Myocyte (in vitro differentiated cells): ENCODE measurements at regions not wholly inside any gene's neighbourhood (a gene's known extent, or its start where the extent isn't known, plus 50 kb on each side); places are given as distances from the start of the nearest gene placed in this dataset.

Experiments
- DNase-seq: peaks from one replicate; pipeline ENCODE4 v3.0.0-alpha.2; 2012; ENCODE audit warnings: low read depth

DNA sequence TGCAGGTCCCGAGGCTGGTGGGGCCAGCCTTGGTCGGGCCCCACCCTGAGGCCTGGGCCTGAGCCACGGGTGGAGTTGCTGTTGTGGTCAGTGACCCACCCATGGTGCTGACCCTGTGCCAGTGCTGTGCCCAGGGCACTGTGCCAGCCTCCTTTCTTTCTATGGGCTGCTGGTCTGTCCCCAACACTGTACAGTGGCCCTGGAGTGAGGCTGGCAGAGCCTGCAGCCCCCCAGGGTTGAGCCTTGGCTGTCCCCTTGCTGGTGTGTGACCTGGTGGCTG, 1235.7 kb downstream of the BRD1 start:
- no peak for DNase-seq

DNA sequence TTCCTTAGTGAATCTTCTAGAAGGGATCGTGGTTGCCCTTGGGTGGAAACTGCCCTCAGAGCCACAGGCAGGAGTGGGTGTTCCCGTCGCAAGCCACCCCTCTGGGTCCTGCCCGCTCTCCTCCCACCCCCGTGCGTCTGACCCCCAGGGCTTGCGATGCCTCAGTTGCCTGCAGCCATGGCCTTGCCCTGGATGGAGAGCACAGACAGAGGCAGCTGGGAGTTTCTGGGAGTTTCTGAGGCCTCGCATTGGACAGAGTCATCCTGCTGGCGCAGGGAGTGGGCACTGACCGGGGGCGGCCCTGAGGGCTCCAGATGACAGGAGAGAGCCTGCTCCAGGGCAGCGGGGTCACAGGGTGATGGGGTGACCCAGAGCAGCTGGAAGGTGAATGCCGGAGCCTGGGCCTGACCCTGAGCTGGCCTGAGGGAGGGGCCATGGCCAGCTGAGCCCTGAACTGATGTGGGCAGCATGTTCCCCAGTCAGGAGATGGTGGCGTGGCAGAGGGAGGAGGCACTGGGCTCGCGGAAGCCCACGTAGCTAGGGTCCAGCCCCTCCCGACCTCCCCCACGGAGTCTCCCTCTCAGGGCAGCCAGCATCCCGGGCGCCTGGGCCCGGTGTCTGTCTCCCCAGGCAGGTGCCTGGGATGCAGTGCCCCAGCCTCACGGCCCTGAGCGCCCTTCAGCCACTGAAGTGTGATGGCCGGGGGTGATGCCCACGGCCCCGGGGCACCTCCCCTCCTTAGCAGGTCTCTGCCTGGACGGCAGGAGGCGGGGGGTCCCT, 1236.2 kb downstream of the BRD1 start:
- DNase-seq, result no peak

DNA sequence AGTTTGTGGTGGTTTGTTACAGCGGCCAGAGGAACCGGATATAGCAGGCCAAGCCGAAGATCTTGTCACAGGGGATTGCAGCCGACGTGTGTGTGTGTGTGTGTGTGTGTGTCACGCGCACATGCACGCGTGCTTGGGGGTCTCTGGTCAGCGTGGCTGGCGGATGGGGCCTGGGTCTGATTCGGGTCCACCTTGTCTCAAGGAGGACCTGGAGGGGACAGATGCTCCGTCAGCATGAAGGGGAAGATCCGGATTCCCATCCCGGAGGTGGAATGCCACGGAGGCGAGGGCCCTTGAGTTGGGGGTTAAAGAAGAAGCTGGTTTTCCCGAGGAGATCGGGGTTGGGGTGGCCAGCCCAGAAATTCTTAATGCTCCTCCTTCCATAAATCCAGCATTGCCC, 1237.8 kb downstream of the BRD1 start:
- no peak for DNase-seq

DNA sequence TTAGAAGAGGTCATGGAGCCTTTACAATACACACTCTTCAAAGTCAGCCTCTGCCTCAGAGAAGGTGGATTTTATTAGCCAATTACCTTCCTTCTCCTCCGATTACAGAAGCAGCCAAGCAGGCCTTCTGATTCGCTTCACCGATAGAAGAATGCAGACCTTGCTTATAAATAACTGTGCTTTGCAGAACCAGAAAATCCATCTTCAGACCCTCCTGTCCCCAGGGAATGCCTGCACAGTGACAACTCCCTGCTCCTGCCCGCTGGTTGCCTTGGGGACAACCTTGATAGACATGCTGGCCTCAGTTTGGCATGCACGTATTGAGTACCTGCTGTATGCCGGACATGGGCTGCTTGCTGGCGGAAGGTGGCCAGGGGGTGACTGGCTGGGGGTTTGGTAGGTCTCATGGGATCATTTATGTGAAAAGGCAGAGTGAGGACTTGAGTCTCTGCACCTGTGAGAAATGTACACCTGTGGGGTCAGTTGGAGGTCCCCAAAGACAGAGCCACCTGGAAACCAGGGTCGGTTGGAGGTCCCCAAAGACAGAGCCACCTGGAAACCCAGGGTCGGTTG, 1238.7 kb downstream of the BRD1 start:
- no peak for DNase-seq

DNA sequence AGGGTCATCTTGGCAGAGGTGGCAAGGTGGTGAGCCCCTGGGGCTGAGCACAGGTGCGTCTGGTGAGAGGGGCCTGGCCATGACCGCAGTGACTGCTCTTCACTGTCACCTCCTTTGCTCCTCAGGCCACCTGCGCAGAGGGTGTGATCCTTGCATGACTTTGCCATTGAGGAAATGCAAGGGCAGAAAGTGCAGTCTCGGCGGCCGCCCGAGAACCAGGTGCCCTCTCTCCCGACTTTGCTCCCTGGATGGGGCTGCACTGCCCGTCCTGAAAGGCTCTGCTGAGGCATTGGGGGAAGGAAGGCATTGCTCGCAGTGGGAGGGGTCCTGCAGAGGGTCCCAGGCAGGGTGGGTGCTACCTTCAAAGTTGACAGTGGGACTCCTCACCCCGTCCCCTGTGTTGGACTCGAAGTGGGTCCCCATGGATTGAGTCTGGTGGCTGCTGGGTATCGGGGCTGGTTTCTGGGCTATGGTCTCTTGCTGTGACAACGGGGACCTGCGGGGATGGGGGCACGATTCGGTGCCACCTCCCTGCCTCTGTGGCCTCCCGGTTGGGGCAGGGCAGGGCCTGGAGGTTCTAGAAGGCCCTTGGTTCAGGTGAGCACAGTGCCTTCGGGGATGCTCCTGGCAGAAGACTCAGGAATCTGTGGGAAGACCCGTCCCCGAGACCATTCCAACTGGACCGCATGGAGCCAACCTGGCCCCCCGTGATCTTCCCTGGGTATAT, 1239.4 kb downstream of the BRD1 start:
- no peak for DNase-seq

DNA sequence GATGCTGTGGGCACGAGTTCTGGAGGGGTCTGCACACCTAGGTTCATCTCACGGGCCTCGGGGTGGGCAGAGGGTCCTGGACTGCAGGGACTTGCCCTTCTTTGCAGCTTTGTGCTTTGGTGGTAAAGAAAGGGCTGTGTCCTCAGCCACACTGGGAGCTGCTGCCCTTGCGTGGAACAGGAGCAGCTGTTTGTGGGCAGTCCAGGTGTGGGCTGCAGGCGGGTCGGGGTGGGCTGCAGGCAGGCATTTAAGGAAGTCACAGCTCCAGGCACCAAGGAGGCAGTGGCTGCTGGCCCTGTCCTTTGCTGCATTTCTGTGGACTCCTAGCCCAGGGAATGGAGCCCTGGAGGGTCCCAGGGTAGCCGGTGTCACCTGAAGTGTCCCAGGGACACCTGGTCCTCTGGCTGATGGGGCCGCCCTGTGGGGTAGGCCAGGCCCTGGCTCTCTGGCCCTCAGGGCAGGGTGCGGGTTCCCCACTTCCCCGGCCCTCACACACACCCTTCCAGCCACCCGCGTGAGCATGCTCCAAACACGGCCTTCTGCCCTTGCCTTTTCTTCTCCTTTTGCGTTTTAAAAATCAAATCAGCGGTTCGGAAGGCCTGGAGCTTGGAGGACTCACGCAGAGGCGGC, 1240.3 kb downstream of the BRD1 start:
- DNase-seq, result no peak

DNA sequence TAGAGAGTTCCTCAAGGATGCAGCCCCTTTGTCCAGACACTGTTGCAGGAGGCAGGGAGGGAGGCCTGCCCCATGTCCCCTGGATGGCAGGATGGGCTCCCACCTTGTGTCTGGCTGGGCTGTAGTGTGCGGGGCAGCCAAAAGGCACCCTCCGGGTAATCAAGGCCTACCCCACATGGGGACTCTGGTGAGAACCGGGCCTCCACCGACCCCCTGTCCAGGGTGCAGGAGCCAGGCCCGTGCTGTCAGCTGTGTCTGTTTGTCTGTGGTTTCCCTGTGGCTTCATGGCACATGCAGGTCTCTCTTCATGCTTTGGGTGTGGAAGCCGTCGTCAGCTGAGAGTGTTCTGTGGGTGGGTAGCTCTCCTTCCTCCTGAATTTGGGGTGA, 1240.9 kb downstream of the BRD1 start:
- no peak for DNase-seq

DNA sequence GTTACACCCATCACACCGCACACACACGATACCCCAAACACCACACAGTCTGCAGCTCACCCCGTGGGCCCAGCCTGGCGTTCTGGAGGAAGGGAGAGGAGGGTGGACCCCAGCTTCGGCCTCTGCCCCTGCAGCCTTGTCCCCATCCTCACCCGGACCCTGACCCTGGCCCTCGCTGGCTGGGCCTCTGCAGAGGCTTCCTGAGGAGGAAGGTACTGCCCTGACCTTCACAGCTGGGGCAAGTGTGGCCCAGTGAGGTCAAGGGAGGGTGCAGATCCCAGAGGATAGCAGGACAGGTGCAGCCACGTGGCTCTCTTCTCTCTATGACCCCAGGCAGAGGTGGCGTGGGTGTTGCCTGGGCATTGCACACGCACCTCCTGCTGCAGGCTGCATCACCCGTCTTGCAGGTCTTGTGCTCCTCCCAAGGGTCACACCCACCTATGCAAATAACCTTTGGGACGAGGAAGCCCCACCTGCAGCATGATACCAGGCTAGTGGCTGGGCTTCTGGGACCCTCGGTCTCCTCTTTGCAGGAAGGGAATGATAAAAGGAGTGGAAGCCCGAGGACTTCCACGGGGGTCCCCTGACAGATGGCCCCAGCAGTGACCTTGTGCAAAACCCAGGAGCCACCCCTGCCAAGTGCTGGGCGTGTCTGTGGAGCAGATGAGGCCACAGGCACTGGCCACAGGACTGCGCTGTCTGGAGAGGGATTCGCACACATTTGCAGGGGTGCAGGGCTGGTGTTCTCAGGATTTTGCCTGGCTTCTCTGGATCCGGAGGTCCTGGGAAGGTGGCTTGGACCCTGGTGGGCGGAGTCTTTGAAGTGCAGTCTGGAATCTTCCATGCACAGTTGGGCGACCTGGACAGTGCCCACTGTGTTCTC, 1241.5 kb downstream of the BRD1 start:
- DNase-seq, result no peak

DNA sequence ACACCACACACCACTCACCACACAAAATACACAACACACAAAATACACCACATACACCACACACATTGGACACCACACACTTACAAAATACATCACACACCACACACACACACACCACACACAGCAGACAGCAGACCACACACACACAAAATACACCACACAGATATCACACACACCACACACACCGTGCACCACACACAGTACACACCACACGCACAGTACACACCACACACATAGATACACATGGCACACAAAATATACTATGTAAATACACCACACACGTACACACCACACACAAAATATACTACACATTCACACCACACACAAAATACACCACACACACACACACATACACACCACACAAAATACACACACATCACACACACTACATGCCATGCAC, 1243.5 kb downstream of the BRD1 start:
- DNase-seq, result no peak

DNA sequence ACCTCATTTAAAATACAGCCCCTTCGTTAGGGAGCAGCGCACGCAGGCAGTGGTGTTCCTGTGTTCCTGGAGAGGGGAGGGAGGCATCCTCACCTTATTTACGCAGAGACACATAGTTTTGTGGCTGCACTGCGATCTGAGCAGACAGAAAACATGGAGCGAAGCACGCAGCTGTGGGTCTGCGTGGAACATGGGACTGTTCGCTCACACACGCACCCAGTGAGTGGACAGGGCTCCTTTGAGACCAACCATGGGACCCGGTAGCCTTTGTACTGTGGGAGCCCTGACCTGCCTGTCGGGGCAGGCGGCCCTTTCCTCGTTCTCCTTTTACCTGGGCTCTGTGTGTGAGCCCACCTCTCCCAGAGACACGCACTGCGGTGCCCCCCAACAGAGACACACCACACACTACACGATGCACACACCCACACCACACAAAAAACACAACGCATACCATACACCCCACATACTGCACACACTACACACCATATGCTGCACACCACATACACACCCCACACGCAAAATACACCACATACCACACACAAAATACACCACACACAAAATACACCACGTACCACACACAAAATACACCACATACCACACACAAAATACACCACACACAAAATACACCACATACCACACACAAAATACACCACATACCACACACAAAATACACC, 1245.7 kb downstream of the BRD1 start:
- DNase-seq, result no peak

DNA sequence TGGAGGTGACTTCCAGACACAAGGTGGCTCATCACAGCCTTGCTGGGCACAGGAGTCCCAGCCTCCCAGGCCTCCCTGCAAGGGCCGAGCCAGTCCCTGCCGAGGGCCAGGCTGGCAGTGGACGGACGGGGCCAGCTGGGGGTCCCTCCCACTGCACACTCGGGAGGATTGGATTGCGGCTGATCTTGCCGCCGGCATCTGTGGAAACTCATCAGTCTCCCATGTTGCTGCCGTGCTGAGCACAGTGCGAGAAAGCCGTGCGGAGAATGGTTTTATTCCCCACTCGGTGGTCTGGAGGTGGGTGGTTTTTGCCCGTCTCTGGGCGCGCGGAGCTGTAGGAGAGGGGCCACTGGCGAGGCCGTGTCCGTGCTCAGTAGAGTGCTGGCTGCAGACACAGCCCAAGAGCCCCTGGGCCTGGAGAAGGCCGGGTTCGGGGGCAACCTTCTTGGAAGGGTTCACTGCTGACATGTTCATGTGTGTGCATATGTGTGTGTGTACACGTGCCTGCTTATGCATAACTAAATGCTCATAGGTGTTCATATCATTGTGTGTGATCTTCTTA, 1246.4 kb downstream of the BRD1 start:
- no peak for DNase-seq

DNA sequence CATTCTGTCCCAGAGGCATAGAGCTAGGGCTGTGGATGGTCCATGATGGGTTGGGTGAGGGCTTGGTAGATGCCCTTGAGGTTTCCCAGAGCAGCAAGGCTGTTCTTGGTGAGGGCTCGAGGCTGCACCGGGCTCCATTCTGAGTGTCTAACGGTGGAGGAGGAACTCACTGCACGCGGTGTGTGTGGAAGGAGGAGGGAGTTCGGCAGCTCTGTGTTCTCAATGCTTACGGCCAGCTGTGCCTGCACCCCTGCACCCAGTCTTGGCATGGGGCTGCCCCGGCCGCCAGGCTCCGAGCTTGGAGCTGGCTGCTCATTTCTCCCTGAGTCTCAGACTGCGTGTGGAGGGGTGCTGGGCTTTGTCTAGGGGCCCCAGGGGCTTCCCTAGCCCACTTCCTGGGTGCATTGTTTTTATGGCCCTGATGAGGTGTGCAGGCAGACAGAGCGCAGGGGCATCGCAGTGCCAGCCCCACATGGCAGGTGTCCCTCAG, 1247.1 kb downstream of the BRD1 start:
- DNase-seq, result no peak

DNA sequence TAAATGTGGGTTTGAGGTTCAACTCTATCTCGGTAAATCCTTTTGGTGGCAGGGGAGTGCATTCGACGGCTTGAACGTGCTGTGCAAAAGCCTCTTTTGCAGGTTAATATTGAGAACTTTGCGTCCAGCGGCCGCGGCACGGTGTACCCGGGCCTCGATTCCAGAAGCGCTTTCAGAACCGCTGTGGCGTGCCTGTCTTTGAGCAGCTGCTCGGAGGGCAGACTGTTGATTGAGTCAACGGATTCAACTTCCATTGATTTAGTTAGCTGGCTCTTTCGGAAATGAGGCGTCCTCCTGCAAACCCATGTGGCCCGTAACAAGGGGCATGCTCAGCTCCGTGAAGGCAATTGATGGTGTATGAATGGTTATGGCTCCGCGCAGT, 1247.8 kb downstream of the BRD1 start:
- no peak for DNase-seq

DNA sequence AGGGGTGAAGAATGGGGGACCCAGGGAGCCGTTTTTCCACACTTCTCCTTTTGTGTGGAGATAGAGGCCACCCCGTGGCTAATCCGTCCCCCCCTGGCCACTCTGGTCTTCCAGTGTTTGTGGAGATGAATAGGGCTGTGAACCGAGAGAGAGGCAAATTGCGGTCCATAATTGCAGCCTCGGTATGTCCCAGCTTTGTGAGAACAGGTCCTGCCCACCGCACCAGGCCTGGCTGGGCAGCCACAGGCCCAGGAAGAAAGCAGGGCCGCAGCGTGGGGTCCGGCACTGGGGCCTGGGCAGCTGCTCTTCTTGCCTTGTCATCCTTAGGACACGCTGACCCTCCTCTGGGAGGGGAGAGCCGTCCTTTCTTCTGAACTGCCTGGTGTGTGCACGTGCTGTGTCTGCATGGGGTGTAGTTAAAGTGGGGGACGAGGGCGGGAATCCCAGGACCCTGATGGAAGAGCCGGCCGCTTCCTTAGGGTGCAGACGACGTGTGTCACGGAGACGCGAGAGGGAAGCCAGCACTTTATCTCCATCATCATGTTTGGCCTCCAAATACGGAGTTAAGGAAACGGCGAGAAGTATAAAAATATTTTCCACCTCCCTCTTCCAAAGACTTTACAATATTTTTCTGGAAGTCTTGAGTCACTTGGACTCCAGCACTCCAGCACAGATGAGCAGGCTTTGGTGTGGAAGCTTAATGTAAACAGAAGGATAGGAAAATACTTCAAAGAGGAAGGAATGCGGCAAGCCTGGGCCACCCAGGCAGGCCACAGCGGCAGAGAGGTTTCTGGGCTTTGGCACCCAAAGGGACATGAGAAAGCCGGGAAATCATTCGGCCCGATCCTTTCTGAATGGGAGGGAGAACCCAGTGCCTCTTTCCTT, 1248.4 kb downstream of the BRD1 start:
- DNase-seq, result no peak

DNA sequence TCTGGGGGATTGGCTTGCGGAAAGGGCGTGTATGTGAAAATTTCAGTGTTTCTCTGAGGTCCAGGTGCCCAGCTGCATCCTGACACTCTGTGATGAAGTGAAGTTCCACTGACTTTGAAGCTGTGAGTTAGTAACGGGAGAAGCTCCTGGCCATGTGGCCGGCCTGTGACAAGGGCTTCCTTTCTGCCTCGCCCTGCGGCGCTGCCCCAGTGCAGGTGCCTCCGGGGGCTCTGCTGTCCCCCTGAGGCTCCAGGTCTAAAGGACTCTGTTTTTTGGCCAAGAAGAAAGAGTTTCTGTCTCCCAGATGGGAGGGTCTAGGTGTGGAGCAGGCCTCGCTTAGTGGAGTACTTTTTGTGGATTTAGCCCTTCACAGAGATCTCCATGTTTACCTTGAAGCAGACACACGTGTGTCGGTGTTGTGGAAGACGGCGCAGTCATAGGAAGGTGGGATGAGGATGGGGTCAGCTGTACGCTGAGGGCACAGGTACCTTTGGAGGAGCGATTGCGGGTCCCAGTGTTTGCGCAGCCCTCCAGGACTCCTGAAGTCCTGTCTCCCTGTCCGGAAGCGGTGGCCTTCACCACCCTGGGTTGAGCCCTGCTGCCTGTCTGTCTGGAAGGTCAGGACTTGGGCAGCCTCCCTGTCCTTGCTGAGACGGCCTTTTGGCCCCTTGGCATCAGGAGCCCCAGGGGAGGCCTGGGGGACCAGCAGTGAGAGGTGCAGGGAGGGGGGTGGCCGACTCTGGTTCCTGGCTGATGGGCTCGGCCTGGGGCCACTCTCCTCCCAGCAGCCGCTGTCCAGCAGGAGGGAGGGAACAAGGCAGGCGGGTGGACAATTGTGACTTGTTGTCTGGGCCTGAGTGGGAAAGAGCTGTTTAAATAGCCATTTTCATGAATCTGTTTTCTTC, 1249.3 kb downstream of the BRD1 start:
- DNase-seq, result no peak

DNA sequence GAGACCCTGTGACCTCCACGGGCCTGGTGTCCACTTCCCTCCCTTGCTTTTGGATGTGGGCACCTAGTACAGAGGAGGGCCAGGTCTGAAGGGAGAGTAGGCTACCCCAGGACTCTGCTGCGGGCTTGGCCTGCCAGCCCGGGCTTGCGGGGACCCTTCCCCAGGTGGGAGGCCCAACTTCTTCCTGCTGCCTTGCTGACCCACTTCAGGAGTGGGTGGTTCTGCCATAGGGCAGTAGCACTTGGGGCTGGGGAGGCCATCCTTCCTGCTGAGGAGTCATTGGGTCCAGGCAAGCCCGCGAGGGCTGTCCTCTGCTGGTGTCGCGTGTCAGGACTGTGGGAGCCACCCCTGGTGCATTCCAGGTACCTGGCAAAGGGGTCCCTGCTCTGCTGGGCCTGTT, 1250.0 kb downstream of the BRD1 start:
- no peak for DNase-seq

DNA sequence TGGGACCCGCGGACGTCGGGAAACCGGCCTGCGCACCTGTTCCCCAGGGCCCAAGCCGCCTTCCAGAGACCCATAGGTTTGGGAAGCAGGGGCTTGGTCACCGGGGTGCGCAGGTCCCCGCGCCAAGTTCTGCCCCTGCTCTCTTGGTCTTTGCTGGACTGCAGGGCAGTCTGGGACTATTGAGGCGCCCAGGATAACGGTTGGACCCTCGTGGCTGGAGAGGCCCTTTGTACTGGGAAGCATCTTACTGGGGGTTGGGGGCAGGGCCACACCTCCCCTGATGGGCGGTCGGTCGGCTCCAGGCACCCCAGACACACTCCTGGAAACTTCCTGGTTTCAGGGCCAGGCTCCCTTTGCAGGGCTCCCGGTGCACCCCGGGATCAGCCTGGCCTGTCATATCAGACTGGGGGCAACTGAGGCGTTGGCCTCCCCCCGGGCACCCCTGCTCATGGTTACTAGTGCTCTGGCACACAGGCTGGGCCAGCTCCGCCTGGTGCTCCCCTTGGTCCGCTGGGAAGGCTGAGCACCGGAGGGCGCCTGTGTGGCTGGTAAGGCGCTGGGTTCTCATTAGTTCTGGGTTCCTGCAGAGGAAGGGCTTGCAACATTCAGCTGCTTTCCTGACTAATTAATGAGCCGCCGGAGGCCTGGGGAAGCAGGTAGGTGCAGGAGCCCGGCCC, 1250.5 kb downstream of the BRD1 start:
- no peak for DNase-seq
